HEK293 (cell line): ENCODE measurements at regions not wholly inside any gene's neighbourhood (a gene's known extent, or its start where the extent isn't known, plus 50 kb on each side); places are given as distances from the start of the nearest gene placed in this dataset.

Experiments used
- PRDM1 ChIP-seq: fragments of 450-650 bp; formaldehyde crosslinking; IDR thresholded peaks from 2 replicates; pipeline ENCODE4; 2016; ENCODE audit warnings: missing biosample characterization, missing genetic modification characterization
- ZBTB21 ChIP-seq: fragments of 450-650 bp; formaldehyde crosslinking; IDR thresholded peaks from 2 replicates; pipeline ENCODE4 v1.5.1; 2017; ENCODE audit warnings: missing biosample characterization, missing genetic modification characterization
- ZEB2 ChIP-seq: fragments of 450-650 bp; formaldehyde crosslinking; IDR thresholded peaks from 2 replicates; pipeline ENCODE4 v1.5.1; 2016; ENCODE audit warnings: missing biosample characterization, missing genetic modification characterization
- ZNF184 ChIP-seq: fragments of 450-650 bp; IDR thresholded peaks from 2 replicates; pipeline ENCODE4 v1.5.1; 2018; ENCODE audit warnings: missing biosample characterization, mild to moderate bottlenecking, missing genetic modification characterization
- ZNF211 ChIP-seq: fragments of 450-650 bp; formaldehyde crosslinking; IDR thresholded peaks from 2 replicates; pipeline ENCODE4 v1.5.1; 2016; ENCODE audit warnings: low read depth, missing biosample characterization, missing genetic modification characterization
- ZNF335 ChIP-seq: fragments of 450-650 bp; formaldehyde crosslinking; conservative IDR thresholded peaks from 2 replicates; pipeline ENCODE4 v1.5.1; 2016; ENCODE audit warnings: missing biosample characterization, missing genetic modification characterization
- ZNF501 ChIP-seq: fragments of 450-650 bp; formaldehyde crosslinking; IDR thresholded peaks from 2 replicates; pipeline ENCODE4 v1.5.1; 2016; ENCODE audit warnings: missing biosample characterization, missing genetic modification characterization
- TF ChIP-seq, protein P1 (sequence below): fragments of 450-650 bp; formaldehyde crosslinking; IDR thresholded peaks from 2 replicates; pipeline ENCODE4 v1.5.1; 2016; ENCODE audit warnings: missing biosample characterization, missing genetic modification characterization
- TF ChIP-seq, protein P2 (sequence below): fragments of 450-650 bp; formaldehyde crosslinking; IDR thresholded peaks from 2 replicates; pipeline ENCODE4 v1.5.1; 2016; ENCODE audit warnings: missing biosample characterization, missing genetic modification characterization, borderline replicate concordance

DNA sequence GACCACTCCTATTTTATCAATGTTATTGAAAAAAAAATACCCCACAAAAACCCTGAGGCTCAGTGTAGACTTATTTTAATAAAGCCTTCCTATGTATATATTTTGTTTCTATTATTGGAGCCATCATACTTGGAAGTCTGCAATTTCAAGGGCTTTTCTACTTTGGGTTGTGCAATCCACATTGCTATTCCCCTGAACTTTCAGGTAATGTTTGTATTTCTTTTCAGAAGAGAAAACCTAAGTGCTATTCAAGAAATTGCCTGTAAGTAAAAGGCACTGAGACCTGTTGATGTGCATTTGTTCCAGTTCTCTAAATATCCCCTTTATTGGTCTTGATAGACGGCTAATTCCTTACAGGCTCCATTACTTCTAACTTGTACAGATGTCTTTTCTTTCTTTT is 280.7 kb upstream of the RAG2 start:
- TF ChIP-seq ZEB2 (tag by site-specific recombination) (no peak), PRDM1 (tag by site-specific recombination) (no peak), ZNF184 (tag by site-specific recombination) (no peak), ZNF335 (no peak), ZNF501 (tag by site-specific recombination) (no peak), ZNF211 (tag by site-specific recombination) (no peak), ZBTB21 (no peak)
- TF ChIP-seq, protein P1, sequence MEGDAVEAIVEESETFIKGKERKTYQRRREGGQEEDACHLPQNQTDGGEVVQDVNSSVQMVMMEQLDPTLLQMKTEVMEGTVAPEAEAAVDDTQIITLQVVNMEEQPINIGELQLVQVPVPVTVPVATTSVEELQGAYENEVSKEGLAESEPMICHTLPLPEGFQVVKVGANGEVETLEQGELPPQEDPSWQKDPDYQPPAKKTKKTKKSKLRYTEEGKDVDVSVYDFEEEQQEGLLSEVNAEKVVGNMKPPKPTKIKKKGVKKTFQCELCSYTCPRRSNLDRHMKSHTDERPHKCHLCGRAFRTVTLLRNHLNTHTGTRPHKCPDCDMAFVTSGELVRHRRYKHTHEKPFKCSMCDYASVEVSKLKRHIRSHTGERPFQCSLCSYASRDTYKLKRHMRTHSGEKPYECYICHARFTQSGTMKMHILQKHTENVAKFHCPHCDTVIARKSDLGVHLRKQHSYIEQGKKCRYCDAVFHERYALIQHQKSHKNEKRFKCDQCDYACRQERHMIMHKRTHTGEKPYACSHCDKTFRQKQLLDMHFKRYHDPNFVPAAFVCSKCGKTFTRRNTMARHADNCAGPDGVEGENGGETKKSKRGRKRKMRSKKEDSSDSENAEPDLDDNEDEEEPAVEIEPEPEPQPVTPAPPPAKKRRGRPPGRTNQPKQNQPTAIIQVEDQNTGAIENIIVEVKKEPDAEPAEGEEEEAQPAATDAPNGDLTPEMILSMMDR (tag by site-specific recombination): no peak
- TF ChIP-seq, protein P2, sequence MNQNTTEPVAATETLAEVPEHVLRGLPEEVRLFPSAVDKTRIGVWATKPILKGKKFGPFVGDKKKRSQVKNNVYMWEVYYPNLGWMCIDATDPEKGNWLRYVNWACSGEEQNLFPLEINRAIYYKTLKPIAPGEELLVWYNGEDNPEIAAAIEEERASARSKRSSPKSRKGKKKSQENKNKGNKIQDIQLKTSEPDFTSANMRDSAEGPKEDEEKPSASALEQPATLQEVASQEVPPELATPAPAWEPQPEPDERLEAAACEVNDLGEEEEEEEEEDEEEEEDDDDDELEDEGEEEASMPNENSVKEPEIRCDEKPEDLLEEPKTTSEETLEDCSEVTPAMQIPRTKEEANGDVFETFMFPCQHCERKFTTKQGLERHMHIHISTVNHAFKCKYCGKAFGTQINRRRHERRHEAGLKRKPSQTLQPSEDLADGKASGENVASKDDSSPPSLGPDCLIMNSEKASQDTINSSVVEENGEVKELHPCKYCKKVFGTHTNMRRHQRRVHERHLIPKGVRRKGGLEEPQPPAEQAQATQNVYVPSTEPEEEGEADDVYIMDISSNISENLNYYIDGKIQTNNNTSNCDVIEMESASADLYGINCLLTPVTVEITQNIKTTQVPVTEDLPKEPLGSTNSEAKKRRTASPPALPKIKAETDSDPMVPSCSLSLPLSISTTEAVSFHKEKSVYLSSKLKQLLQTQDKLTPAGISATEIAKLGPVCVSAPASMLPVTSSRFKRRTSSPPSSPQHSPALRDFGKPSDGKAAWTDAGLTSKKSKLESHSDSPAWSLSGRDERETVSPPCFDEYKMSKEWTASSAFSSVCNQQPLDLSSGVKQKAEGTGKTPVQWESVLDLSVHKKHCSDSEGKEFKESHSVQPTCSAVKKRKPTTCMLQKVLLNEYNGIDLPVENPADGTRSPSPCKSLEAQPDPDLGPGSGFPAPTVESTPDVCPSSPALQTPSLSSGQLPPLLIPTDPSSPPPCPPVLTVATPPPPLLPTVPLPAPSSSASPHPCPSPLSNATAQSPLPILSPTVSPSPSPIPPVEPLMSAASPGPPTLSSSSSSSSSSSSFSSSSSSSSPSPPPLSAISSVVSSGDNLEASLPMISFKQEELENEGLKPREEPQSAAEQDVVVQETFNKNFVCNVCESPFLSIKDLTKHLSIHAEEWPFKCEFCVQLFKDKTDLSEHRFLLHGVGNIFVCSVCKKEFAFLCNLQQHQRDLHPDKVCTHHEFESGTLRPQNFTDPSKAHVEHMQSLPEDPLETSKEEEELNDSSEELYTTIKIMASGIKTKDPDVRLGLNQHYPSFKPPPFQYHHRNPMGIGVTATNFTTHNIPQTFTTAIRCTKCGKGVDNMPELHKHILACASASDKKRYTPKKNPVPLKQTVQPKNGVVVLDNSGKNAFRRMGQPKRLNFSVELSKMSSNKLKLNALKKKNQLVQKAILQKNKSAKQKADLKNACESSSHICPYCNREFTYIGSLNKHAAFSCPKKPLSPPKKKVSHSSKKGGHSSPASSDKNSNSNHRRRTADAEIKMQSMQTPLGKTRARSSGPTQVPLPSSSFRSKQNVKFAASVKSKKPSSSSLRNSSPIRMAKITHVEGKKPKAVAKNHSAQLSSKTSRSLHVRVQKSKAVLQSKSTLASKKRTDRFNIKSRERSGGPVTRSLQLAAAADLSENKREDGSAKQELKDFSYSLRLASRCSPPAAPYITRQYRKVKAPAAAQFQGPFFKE: no peak
